DMS153 treated with DMSO at 0.1 percent for 48 hours (cell line): ENCODE measurements at regions not wholly inside any gene's neighbourhood (a gene's known extent, or its start where the extent isn't known, plus 50 kb on each side); places are given as distances from the start of the nearest gene placed in this dataset.
"Not testable (repeated sequence)": the region's sequence is repeated elsewhere in the genome, so short reads cannot be mapped to it uniquely, and the experiment has no call there.

Experiments
- DNase-seq: peaks from one replicate; lab custom pipeline; 2025; ENCODE audit not compliant: unreplicated experiment; lab: John Stamatoyannopoulos, UW

GRCh38 chr12:102299731-102300130, 102.1 kb upstream of the PMCH start:
- no peak for DNase-seq

GRCh38 chr12:102298022-102298421, 100.4 kb upstream of the PMCH start:
- DNase-seq = no peak

GRCh38 chr12:102297412-102297811, 99.8 kb upstream of the PMCH start:
- DNase-seq = no peak

- no peak for DNase-seq
These were observed 96.9 kb upstream of the PMCH start for GRCh38 chr12:102294568-102294967.

- DNase-seq = not testable (repeated sequence)
These were observed 94.1 kb upstream of the PMCH start for GRCh38 chr12:102291498-102292440.

- DNase-seq = not testable (repeated sequence)
These were observed 92.1 kb upstream of the PMCH start for GRCh38 chr12:102289702-102290101.

GRCh38 chr12:102281231-102281630, 83.6 kb upstream of the PMCH start:
- DNase-seq = no peak

- not testable (repeated sequence) for DNase-seq
These were observed 58.1 kb upstream of the PMCH start for GRCh38 chr12:102255687-102256086.

- not testable (repeated sequence) for DNase-seq
These were observed 53.4 kb upstream of the PMCH start for GRCh38 chr12:102251005-102251404.

- DNase-seq = no peak
These were observed 51.6 kb upstream of the PMCH start for GRCh38 chr12:102249079-102249841.
